ENCODE measurements at regions not wholly inside any gene's neighbourhood (a gene's known extent, or its start where the extent isn't known, plus 50 kb on each side); places are given as distances from the start of the nearest gene placed in this dataset.

DNA sequence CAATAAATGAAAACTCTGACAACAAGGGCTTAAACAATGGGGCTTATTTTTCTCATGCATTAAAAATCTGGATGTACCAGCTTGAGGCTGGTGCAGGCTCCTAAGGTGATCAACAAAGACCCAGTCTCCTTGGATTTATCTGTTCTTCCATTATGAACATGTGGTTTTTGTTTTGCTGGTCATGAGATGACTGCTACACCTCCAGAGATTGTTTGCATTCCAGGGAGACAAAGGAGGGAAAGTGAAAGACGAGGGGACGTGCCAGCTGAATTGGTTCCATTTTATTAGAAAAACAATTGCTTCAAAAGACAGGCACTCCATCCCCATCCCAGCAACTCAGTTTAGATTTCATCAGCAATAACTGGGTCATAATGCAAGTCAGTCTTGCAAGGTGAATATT, 90.9 kb upstream of the KCNK1 start:
- ATAC-seq (no peak), DNase-seq (no peak)
- Histone ChIP-seq H3K9me3 (no peaks in the 10 kb centered on the region), H3K4me3 (no peak overlapping the region), H3K36me3 (no peaks in the 10 kb centered on the region), H3K27me3 (no peaks in the 10 kb centered on the region), H3K27ac (no peak overlapping the region), H3K4me1 (no peaks in the 10 kb centered on the region)
- intact Hi-C loops (cut with DNase I): loop anchor here in 2 of 10 donors (10.0 kb wide), 1 partner anchor 272 kb away; no protein-coding TSS in a partner anchor
- no peak for TF ChIP-seq POLR2A (IDR thresholded peaks at IDR 0.05)
- TF ChIP-seq, protein P1, sequence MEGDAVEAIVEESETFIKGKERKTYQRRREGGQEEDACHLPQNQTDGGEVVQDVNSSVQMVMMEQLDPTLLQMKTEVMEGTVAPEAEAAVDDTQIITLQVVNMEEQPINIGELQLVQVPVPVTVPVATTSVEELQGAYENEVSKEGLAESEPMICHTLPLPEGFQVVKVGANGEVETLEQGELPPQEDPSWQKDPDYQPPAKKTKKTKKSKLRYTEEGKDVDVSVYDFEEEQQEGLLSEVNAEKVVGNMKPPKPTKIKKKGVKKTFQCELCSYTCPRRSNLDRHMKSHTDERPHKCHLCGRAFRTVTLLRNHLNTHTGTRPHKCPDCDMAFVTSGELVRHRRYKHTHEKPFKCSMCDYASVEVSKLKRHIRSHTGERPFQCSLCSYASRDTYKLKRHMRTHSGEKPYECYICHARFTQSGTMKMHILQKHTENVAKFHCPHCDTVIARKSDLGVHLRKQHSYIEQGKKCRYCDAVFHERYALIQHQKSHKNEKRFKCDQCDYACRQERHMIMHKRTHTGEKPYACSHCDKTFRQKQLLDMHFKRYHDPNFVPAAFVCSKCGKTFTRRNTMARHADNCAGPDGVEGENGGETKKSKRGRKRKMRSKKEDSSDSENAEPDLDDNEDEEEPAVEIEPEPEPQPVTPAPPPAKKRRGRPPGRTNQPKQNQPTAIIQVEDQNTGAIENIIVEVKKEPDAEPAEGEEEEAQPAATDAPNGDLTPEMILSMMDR (IDR thresholded peaks at IDR 0.05): no peak
- 35 to 56% (median 43%) methylated on average over 2 of the region's 2 CpGs for WGBS, 4 donors

DNA sequence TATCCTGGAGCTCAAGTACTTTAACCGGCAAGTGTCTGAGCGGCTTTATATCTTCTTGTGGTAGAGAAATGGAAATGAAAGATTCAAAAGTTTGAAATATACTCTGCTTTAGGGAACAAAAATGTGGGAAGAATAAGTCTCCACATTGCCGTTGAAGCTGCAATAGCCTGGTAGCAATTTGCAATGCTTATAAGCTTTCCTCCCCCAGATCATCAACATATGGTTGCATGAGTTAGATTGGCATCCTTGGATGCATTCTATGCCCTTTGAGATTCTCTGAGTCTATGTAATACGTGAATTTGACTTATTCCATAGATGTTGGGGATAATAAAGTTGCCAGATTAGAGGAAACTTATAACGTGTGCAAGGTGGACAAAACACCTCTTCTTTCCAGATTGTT, 86.1 kb upstream of the KCNK1 start:
- no peaks in the 10 kb centered on the region for H3K4me1 ChIP-seq
- DNase-seq (no peak), ATAC-seq (no peak)
- intact Hi-C loops (cut with DNase I): loop anchor here in 2 of 10 donors (10.0 kb wide), 1 partner anchor 267 kb away; no protein-coding TSS in a partner anchor
- peaks cover 0 to 11% (median 0%) of the 10 kb centered on the region in 12 donors for H3K9me3 ChIP-seq
- H3K36me3 ChIP-seq: no peaks in the 10 kb centered on the region
- no peaks in the 10 kb centered on the region for H3K27me3 ChIP-seq
- no peak overlapping the region for H3K27ac ChIP-seq
- 73 to 83% (median 78%) methylated on average over 5 of the region's 5 CpGs for WGBS, 4 donors
- H3K4me3 ChIP-seq: no peak overlapping the region
- TF ChIP-seq, protein P1 (IDR thresholded peaks at IDR 0.05): no peak
- TF ChIP-seq POLR2A (IDR thresholded peaks at IDR 0.05): no peak

DNA sequence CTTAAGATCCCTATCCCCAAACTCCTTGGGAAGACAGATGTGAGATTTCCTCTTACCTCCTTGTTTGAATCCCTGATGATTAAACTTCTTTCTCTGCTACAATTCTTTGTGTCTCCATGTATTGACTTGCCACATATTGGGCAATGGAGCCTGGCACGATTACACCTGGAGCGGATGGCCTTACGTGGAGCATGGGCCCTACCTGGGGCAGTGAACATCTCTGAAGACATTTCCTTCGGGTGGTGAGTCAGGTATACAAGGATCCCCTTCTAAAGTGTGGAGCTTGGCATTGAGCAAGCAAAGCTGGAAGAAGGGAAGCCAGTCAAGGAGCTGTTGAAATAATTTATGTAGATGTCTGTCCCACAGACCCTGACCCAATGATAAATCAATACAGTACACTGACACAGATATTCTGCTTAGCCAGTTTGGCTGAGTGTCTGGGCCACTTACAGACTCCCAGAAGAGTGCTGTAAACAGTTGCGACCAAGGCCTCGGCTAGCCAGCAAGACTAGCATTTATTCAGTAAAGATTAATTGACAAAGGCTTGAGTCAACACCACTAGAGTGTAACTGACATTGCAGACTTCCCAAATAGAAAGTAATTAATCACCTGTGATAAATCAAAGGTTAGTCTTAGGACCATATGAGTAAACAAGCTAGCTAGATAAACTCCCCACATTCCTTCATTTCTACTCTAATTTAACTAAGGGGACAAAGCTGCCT, 83.1 kb upstream of the KCNK1 start:
- H3K36me3 ChIP-seq: no peaks in the 10 kb centered on the region
- ATAC-seq: no peak
- H3K4me1 ChIP-seq: no peaks in the 10 kb centered on the region
- intact Hi-C loops (cut with DNase I): no loop called here
- H3K9me3 ChIP-seq: peaks cover 0 to 11% (median 0%) of the 10 kb centered on the region in 12 donors
- 89 to 94% (median 92%) methylated on average over 6 of the region's 6 CpGs for WGBS, 4 donors
- no peak for DNase-seq
- H3K27ac ChIP-seq: no peak overlapping the region
- no peak overlapping the region for H3K4me3 ChIP-seq
- H3K27me3 ChIP-seq: peaks cover 0 to 14% (median 0%) of the 10 kb centered on the region in 9 donors
- TF ChIP-seq POLR2A (IDR thresholded peaks at IDR 0.05): no peak
- TF ChIP-seq, protein P1 (IDR thresholded peaks at IDR 0.05): no peak

DNA sequence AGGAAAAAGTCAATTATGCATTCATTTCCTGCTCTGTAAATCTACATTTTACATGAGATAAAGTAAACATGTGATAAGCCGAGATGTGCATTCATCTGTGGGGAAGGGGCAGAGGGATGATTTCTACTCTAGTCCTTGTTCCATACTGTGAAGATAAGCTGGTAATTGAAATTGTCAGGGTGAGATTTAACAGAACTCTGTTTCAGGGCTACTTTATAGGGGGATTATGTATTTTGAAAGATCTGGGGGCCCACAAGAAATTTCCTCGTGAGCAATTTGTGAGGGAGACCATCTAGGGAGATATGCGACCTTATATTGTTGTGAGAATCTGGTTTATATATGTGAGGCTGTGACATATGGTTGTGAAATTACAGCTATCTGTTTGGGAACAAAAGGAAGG, 73.1 kb upstream of the KCNK1 start:
- TF ChIP-seq, protein P1 (IDR thresholded peaks at IDR 0.05): no peak
- TF ChIP-seq POLR2A (IDR thresholded peaks at IDR 0.05): no peak
- no peak for DNase-seq
- peaks cover 0 to under 1% (median 0%) of the 10 kb centered on the region in 9 donors for H3K27me3 ChIP-seq
- no peaks in the 10 kb centered on the region for H3K36me3 ChIP-seq
- no peak for ATAC-seq
- H3K4me1 ChIP-seq: no peaks in the 10 kb centered on the region
- intact Hi-C loops (cut with DNase I): no loop called here
- 30 to 50% (median 40%) methylated on average over 3 of the region's 3 CpGs for WGBS, 4 donors
- H3K4me3 ChIP-seq: no peak overlapping the region
- H3K9me3 ChIP-seq: no peaks in the 10 kb centered on the region
- H3K27ac ChIP-seq: no peak overlapping the region

Measured in heart left ventricle (tissue), 16 donors.